RCC 7860 (cell line): ENCODE measurements at regions not wholly inside any gene's neighbourhood (a gene's known extent, or its start where the extent isn't known, plus 50 kb on each side); places are given as distances from the start of the nearest gene placed in this dataset.

Source experiments
- DNase-seq: peaks from one replicate; pipeline ENCODE4 v3.0.0-alpha.2; 2015; ENCODE audit warnings: low spot score
- FAIRE-seq: peaks from 2 replicates; lab custom pipeline; 2012; peaks lifted over from hg19 to GRCh38; lab: Jason Lieb, UNC

GRCh38 chr1:187619175-187619574 lies 790.4 kb downstream of the PLA2G4A start:
- FAIRE-seq, result no peak

GRCh38 chr1:187621951-187622350 lies 793.2 kb downstream of the PLA2G4A start:
- FAIRE-seq (no peak), DNase-seq (no peak)

More at GRCh38 chr1:187619175-187619574, 790.4 kb downstream of the PLA2G4A start:
- no peak for DNase-seq

DNA sequence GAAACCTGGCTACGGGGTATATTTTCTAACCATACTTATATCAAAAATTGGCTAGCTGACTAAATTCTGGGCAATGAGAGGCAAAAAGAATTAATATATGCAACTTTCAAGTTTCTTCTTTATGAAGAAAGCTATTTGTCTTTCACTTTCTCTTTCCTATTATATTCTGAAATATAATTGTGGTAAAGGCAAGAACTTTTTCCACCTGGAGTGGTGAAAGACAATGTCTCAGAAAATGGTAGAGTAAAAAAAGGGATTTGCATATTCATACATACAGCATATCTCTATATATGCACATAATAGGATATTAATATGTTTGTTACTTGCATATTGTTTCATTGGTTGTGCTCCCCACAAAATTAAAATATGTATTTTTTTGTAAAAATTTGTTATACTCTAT lies 793.8 kb downstream of the PLA2G4A start:
- no peak for FAIRE-seq
- DNase-seq, result no peak

- no peak for DNase-seq
- FAIRE-seq, result no peak
These were observed 796.2 kb downstream of the PLA2G4A start for GRCh38 chr1:187624812-187625545.

DNA sequence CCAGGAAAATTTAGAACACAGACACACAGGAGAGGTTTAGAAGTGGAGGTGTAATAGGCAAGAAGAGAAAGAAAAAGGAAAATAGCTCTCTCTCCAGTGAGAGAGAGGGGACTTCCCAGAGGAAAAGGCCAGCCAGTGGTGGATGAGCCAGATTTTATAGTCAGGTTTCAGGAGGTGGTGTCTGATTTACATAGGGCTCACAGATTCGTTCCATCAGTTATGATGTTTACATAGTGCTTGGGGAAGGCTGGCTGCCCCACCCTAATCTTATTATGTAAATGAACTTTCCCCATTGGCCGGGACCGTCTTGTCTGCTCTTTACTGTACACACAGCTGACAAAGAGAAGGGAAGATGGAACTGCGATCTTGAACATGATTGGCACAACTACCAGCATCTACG lies 797.3 kb downstream of the PLA2G4A start:
- no peak for FAIRE-seq
- DNase-seq, result no peak

DNA sequence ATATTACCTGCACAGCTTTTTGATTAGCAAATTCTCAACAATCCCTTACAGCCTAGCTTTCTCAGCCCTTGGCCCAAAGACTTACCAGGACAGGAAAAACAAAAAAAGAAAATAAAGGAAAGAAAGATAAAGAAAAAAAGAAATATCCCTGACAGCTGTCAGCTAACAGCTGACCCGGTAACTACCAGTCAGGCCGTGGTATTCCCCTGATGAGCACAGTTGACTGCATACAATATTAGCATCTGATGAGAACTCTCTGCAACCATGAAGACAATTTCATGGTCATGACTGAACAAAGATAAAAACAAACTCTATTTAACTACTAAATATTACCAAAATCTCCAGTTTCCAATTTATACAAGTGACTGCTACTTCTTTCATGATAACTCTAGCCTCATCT lies 798.8 kb downstream of the PLA2G4A start:
- no peak for FAIRE-seq

DNA sequence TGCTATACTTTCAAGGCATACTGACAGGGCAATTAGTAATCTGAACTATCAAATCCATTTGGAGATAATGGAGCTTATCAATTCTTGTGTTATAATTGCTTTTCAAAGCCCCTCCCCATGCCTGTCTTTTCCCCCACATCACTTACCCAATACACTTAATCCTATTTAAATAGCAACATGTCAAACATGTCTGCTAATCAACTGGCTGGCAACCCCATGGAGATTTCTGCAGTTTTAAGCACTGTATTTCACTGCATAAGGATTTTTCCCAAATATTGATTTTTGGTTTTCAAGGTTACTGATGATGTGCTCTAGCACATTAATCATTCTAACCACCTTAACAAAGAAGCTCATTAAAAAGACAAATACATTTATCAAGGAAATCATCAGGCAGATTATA lies 800.3 kb downstream of the PLA2G4A start:
- FAIRE-seq, result no peak
- no peak for DNase-seq

More for the DNA sequence above, 798.8 kb downstream of the PLA2G4A start:
- no peak for DNase-seq

DNA sequence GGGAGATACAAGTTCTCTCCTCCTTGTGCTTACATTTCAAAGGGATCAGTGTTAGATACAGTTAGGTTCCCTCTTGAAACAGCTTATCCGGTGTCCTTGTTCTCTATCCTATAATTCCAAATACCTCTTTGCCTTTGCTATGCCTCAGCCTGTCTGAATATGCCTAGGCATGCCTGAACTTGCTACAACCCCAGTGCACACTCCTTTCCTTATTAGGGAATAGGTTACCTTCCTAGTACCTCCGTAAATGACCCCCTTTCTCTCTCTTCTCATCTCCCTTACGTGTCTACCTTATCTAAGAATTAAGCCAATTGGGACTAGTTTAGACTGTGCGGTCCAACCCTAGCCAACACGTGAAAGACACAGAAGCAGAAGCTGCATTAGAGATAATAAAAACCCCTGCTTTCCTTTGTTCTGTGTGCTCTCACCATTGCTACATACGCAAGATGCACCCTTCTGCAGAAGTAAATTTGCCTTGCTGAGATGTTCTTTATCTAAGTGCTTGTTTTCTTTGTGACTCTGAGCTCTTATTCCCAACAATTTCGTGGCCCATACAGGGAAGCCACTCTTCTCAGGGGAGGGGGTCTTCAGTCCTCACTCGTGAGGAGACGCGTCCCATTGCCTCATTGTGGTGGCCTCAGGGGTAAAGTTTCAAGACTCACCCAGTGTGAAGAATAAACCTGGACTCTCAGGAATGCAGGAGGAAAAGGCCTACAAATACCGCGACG lies 802.1 kb downstream of the PLA2G4A start:
- DNase-seq (no peak), FAIRE-seq (no peak)

DNA sequence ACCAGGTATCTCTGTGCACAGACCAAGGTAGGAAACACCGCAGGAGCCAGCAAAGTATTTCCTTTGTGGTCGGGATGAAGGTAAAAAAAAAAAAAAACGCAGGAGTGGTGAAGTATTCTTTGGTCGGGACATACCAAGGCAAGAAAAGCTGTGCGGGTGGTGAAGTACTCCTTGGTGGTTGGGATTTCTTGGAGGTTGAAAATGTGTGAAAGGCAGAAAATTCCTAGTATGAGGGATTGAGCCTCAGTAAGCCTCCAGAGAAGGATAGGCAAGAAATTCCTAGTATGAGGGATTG lies 802.6 kb downstream of the PLA2G4A start:
- DNase-seq (no peak), FAIRE-seq (no peak)

GRCh38 chr1:187631984-187632383 lies 803.2 kb downstream of the PLA2G4A start:
- FAIRE-seq, result no peak
- DNase-seq, result no peak

GRCh38 chr1:187634940-187635339 lies 806.2 kb downstream of the PLA2G4A start:
- no peak for DNase-seq

DNA sequence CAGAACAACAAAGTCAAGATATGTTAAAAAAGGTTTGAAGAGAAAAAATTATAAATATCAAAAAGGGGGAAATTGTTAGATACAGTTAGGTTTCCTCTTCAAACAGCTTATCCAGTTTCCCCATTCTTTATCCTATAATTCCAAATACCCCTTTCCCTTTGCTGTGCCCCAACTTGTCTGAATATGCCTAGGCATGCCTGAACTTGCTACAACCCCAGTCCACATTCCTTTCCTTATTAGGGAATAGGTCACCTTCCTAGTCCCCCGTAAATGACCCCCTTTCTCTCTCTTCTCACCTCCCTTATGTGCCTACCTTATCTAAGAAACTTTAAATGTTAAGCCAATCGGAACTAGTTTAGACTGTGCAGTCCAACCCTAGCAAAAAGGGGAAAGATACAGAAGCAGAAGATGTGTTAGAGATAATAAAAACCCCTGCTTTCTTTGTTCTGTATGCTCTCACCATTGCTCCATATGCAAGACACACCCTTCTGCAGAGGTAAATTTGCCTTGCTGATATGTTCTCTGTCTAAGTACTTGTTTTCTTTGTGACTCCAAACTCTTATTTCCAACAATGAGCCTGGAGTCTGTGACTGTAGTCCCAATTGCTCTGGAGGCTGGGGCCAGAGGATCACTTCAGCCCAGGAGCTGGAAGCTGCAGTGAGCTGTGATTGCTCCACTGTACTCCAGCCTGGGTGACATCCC lies 810.1 kb downstream of the PLA2G4A start:
- FAIRE-seq (no peak), DNase-seq (no peak)

More at GRCh38 chr1:187634940-187635339, 806.2 kb downstream of the PLA2G4A start:
- FAIRE-seq, result no peak

GRCh38 chr1:187641015-187641414 lies 812.3 kb downstream of the PLA2G4A start:
- no peak for FAIRE-seq

GRCh38 chr1:187641463-187641862 lies 812.7 kb downstream of the PLA2G4A start:
- DNase-seq (no peak), FAIRE-seq (no peak)

More at GRCh38 chr1:187641015-187641414, 812.3 kb downstream of the PLA2G4A start:
- DNase-seq, result no peak

GRCh38 chr1:187641907-187642306 lies 813.2 kb downstream of the PLA2G4A start:
- no peak for FAIRE-seq
- DNase-seq, result no peak

DNA sequence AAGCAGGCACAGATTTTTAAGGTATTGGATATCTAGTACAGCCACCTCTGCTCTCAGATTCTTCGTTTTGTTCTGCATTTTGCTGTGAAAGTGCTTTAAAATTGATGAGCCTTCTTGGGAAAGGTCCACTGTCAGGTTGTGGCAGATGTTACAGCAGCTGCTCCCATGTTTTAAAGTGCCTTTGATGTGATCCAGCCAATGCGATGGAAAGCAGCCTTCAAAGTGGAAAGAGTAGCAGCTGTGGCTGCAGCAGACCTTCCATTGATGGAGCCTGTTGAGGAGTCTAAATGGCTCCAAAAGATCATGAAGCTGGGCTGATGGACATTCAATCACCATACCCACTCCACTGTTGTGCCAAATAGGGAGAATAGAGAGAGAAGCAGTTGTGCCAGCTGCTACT lies 816.9 kb downstream of the PLA2G4A start:
- DNase-seq (no peak), FAIRE-seq (no peak)

GRCh38 chr1:187646536-187647107 lies 817.9 kb downstream of the PLA2G4A start:
- FAIRE-seq (no peak), DNase-seq (no peak)

DNA sequence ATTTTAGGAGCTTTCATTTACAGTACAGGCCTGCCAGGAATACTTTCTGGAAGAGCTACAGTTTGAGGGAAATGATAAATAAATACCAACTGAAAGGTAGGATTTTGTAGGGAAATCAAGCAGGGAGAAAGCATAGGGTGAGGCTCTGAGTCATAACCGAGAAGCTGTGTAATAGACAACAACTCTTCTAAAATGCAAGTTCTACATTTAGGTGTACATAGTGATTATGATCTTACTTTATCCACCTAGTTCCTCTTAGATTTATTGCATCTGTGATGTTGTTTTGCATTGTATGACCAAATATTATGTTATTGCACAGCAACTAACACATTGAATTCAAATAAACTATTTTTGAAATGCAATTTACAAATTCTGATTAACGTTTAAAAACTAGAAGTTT lies 819.3 kb downstream of the PLA2G4A start:
- FAIRE-seq (no peak), DNase-seq (no peak)

GRCh38 chr1:187654635-187655034 lies 825.9 kb downstream of the PLA2G4A start:
- FAIRE-seq, result no peak
- no peak for DNase-seq

DNA sequence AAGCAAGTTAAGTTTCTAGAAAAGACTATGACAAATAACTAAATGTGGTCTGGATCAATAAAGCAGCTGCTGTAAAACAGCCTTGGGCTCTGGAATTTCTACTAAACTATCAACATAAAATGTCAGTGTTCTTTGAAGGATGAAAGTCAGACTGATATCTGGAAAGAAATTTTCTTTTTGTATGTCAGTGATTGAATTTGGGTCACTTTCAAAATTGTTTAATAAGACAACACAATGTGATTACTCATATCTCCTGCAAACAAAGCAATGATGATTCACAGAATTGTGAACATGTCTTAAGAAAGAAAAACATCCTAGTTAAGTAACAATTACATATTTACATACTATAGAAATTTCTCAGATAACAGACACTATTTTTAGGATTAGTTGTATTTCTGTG lies 826.4 kb downstream of the PLA2G4A start:
- no peak for FAIRE-seq
- DNase-seq, result no peak

DNA sequence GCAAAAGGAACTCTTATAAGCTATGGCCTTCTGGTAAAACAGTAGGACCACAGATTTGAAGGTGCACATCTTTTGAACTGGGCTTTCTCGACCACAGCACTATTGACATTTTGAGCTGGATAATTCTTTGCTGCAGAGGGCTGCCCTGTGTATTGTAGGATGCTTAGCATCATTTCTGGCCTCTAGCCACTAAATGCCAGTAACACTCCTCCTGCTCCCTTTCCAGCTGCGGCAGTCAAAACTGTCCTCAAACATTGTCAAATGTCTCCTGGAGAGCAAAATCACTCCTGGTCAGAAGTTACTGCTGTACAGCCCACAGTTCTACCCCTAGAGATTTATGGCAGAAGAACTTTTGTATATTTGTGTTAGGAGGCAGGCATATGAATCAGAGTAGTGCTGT lies 836.7 kb downstream of the PLA2G4A start:
- FAIRE-seq, result no peak
- DNase-seq, result no peak

- DNase-seq (no peak), FAIRE-seq (no peak)
These were observed 852.1 kb downstream of the PLA2G4A start for GRCh38 chr1:187680823-187681222.
